ENCODE measurements at regions not wholly inside any gene's neighbourhood (a gene's known extent, or its start where the extent isn't known, plus 50 kb on each side); places are given as distances from the start of the nearest gene placed in this dataset.
"Not testable (repeated sequence)": the region's sequence is repeated elsewhere in the genome, so short reads cannot be mapped to it uniquely, and the experiment has no call there.

DNA sequence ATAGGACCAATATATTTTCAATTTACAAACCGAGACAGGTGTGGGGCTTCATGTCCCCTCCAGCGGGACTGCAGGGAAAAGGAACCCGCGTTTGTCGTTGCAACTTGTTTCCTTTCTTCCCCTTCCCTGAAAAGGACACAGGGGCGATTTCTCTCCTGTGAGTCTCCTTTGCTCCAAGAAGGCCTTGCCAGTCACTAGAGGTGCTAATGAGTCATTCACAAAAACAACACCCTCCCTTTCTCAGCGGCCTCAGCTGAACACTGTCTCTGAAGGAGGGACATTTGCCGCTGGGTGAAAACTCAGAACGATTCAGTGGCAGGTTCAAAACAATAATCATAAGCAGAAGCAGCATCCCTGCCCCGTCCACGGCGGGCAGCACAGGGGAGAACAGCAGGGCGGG lies 359.7 kb downstream of the TEX29 start:
- TF ChIP-seq, protein P1, sequence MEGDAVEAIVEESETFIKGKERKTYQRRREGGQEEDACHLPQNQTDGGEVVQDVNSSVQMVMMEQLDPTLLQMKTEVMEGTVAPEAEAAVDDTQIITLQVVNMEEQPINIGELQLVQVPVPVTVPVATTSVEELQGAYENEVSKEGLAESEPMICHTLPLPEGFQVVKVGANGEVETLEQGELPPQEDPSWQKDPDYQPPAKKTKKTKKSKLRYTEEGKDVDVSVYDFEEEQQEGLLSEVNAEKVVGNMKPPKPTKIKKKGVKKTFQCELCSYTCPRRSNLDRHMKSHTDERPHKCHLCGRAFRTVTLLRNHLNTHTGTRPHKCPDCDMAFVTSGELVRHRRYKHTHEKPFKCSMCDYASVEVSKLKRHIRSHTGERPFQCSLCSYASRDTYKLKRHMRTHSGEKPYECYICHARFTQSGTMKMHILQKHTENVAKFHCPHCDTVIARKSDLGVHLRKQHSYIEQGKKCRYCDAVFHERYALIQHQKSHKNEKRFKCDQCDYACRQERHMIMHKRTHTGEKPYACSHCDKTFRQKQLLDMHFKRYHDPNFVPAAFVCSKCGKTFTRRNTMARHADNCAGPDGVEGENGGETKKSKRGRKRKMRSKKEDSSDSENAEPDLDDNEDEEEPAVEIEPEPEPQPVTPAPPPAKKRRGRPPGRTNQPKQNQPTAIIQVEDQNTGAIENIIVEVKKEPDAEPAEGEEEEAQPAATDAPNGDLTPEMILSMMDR (IDR thresholded peaks at IDR 0.05), result not testable (repeated sequence)
- not testable (repeated sequence) for TF ChIP-seq POLR2A (IDR thresholded peaks at IDR 0.05)
